WTC11 (cell line): ENCODE measurements at regions not wholly inside any gene's neighbourhood (a gene's known extent, or its start where the extent isn't known, plus 50 kb on each side); places are given as distances from the start of the nearest gene placed in this dataset.

ENCODE experiments used
- ATAC-seq: fragments of 200-7000 bp; cut with Tn5 transposase; 2 replicates; pipeline ENCODE4 v1.10.0; 2021; ENCODE audit warnings: mild to moderate bottlenecking, moderate library complexity
- CTCF ChIA-PET: fragments of 300-600 bp; sonication (Branson Sonifier 250); formaldehyde crosslinking; loops from one replicate; lab custom pipeline; 2021; ENCODE audit warnings: antibody characterized with exemption; lab: Charles Lee
- POLR2A ChIA-PET: fragments of 350-600 bp; sonication (Branson Sonifier 250); formaldehyde crosslinking; loops from one replicate; lab custom pipeline; 2021; ENCODE audit warnings: antibody characterized with exemption; lab: Charles Lee
- DNase-seq: peaks from one replicate; pipeline ENCODE4 v3.0.0; 2021; ENCODE audit warnings: low spot score
- H3K27ac Mint-ChIP-seq: 2 replicates; pipeline ENCODE4 v1.8.0; 2021; ENCODE audit warnings: mixed read lengths
- H3K27me3 Mint-ChIP-seq: 2 replicates; pipeline ENCODE4 v1.8.0; 2021; ENCODE audit warnings: low read depth, mild to moderate bottlenecking, moderate library complexity, mixed read lengths
- H3K36me3 Mint-ChIP-seq: 2 replicates; pipeline ENCODE4 v1.8.0; 2021; ENCODE audit warnings: mixed read lengths
- H3K4me1 Mint-ChIP-seq: 2 replicates; pipeline ENCODE4 v1.8.0; 2022; ENCODE audit warnings: mixed read lengths
- H3K4me3 Mint-ChIP-seq: 2 replicates; pipeline ENCODE4 v1.8.0; 2021; ENCODE audit warnings: mild to moderate bottlenecking, moderate library complexity, mixed read lengths
- H3K9me3 Mint-ChIP-seq: 2 replicates; pipeline ENCODE4 v1.8.0; 2021; ENCODE audit warnings: mixed read lengths
- AFF4 ChIP-seq: sonication (generic); formaldehyde crosslinking; IDR thresholded peaks from 2 replicates; pipeline ENCODE4 v1.8.1; 2023; ENCODE audit warnings: mild to moderate bottlenecking, missing genetic modification reagents, borderline replicate concordance
- AR ChIP-seq: fragments of 250-450 bp; sonication (Bioruptor Pico); IDR thresholded peaks from 2 replicates; pipeline ENCODE4 v1.9.0; 2021; ENCODE audit warnings: mild to moderate bottlenecking
- ATF6 ChIP-seq: sonication (generic); formaldehyde crosslinking; IDR thresholded peaks from 2 replicates; pipeline ENCODE4 v1.8.1; 2023; ENCODE audit warnings: mild to moderate bottlenecking, missing genetic modification reagents
- CREB1 ChIP-seq: sonication (generic); formaldehyde crosslinking; IDR thresholded peaks from 2 replicates; pipeline ENCODE4 v1.8.0; 2023; ENCODE audit warnings: mild to moderate bottlenecking, missing genetic modification reagents
- CREM ChIP-seq: sonication (generic); formaldehyde crosslinking; IDR thresholded peaks from 2 replicates; pipeline ENCODE4 v1.8.1; 2022; ENCODE audit warnings: mild to moderate bottlenecking, missing genetic modification reagents, moderate library complexity
- E2F1 ChIP-seq: sonication (generic); formaldehyde crosslinking; IDR thresholded peaks from 2 replicates; pipeline ENCODE4 v1.8.0; 2022; ENCODE audit warnings: mild to moderate bottlenecking, missing genetic modification reagents
- E2F5 ChIP-seq: sonication (generic); formaldehyde crosslinking; IDR thresholded peaks from 2 replicates; pipeline ENCODE4 v1.8.1; 2022; ENCODE audit warnings: mild to moderate bottlenecking, moderate library complexity, missing genetic modification reagents
- ESRRA ChIP-seq: sonication (generic); formaldehyde crosslinking; IDR thresholded peaks from 2 replicates; pipeline ENCODE4 v1.8.1; 2022; ENCODE audit warnings: mild to moderate bottlenecking, missing genetic modification reagents, borderline replicate concordance
- FOXJ3 ChIP-seq: sonication (generic); formaldehyde crosslinking; IDR thresholded peaks from 2 replicates; pipeline ENCODE4 v1.9.0; 2021; ENCODE audit warnings: missing genetic modification reagents, mild to moderate bottlenecking, borderline replicate concordance
- GABPB1 ChIP-seq: sonication (generic); formaldehyde crosslinking; IDR thresholded peaks from 2 replicates; pipeline ENCODE4 v1.8.1; 2023; ENCODE audit warnings: mild to moderate bottlenecking, missing genetic modification reagents
- GTF2I ChIP-seq: fragments of 250-450 bp; sonication (Bioruptor Pico); conservative IDR thresholded peaks from 2 replicates; pipeline ENCODE4 v1.4.0; 2021; ENCODE audit warnings: mild to moderate bottlenecking
- IRF2 ChIP-seq: sonication (generic); formaldehyde crosslinking; IDR thresholded peaks from 2 replicates; pipeline ENCODE4 v1.8.0; 2022; ENCODE audit warnings: low read depth, missing genetic modification reagents, borderline replicate concordance
- MAX ChIP-seq: sonication (generic); formaldehyde crosslinking; IDR thresholded peaks from 2 replicates; pipeline ENCODE4 v1.8.0; 2022; ENCODE audit warnings: mild to moderate bottlenecking, missing genetic modification reagents
- NR2C2 ChIP-seq: sonication (generic); formaldehyde crosslinking; IDR thresholded peaks from 2 replicates; pipeline ENCODE4 v1.8.0; 2022; ENCODE audit warnings: mild to moderate bottlenecking, missing genetic modification reagents
- PRRX2 ChIP-seq: fragments of 250-450 bp; sonication (Bioruptor Pico); IDR thresholded peaks from 2 replicates; pipeline ENCODE4 v1.8.0; 2021; ENCODE audit warnings: mild to moderate bottlenecking
- SMAD3 ChIP-seq: sonication (generic); formaldehyde crosslinking; IDR thresholded peaks from 2 replicates; pipeline ENCODE4 v1.8.0; 2022; ENCODE audit warnings: missing genetic modification reagents, mild to moderate bottlenecking, borderline replicate concordance
- TEAD4 ChIP-seq: sonication (generic); formaldehyde crosslinking; IDR thresholded peaks from 2 replicates; pipeline ENCODE4 v1.8.0; 2022; ENCODE audit warnings: mild to moderate bottlenecking, missing genetic modification reagents
- ZMAT4 ChIP-seq: fragments of 250-450 bp; sonication (Bioruptor Pico); IDR thresholded peaks from 2 replicates; pipeline ENCODE4 v1.9.0; 2021; ENCODE audit warnings: mild to moderate bottlenecking
- ZNF138 ChIP-seq: sonication (generic); formaldehyde crosslinking; conservative IDR thresholded peaks from 2 replicates; pipeline ENCODE4 v1.8.1; 2022; ENCODE audit warnings: mild to moderate bottlenecking, moderate library complexity, missing genetic modification reagents
- ZNF219 ChIP-seq: sonication (generic); formaldehyde crosslinking; IDR thresholded peaks from 2 replicates; pipeline ENCODE4 v1.8.0; 2023; ENCODE audit warnings: missing genetic modification reagents, mild to moderate bottlenecking, borderline replicate concordance
- ZNF317 ChIP-seq: sonication (generic); formaldehyde crosslinking; IDR thresholded peaks from 2 replicates; pipeline ENCODE4 v1.8.1; 2023; ENCODE audit warnings: low read depth, mild to moderate bottlenecking, moderate library complexity, missing genetic modification reagents, borderline replicate concordance
- ZSCAN18 ChIP-seq: fragments of 250-450 bp; sonication (Bioruptor Pico); IDR thresholded peaks from 2 replicates; pipeline ENCODE4 v2.1.2; 2022; ENCODE audit warnings: mild to moderate bottlenecking, moderate library complexity

- CTCF ChIA-PET: no interaction called here
- H3K27ac Mint-ChIP-seq: no peak overlapping the region
- POLR2A ChIA-PET: no interaction called here
- DNase-seq: no peak
- no peak for TF ChIP-seq GTF2I
- TF ChIP-seq NR2C2 (CRISPR knock-in tag): no peak
- TF ChIP-seq SMAD3 (CRISPR knock-in tag): no peak
- no peak for TF ChIP-seq AFF4 (CRISPR knock-in tag)
- TF ChIP-seq ZSCAN18 (CRISPR knock-in tag): no peak
- TF ChIP-seq CREM: no peak
- TF ChIP-seq ESRRA: no peak
- TF ChIP-seq E2F1 (CRISPR knock-in tag): no peak
- no peak for TF ChIP-seq ZNF317 (CRISPR knock-in tag)
- no peak for TF ChIP-seq AR (CRISPR knock-in tag)
- no peak for TF ChIP-seq MAX
- no peaks in the 10 kb centered on the region for H3K27me3 Mint-ChIP-seq
- H3K9me3 Mint-ChIP-seq: no peaks in the 10 kb centered on the region
- ATAC-seq: no peak
- peaks cover 13% of the 10 kb centered on the region for H3K4me1 Mint-ChIP-seq
- H3K36me3 Mint-ChIP-seq: no peaks in the 10 kb centered on the region
- H3K4me3 Mint-ChIP-seq: no peak overlapping the region
These were observed 140.0 kb upstream of the ATXN1 start for GRCh38 chr6:16901306-16901705.

- CTCF ChIA-PET: no interaction called here
- POLR2A ChIA-PET: no interaction called here
- H3K27ac Mint-ChIP-seq: no peak overlapping the region
- no peak for TF ChIP-seq ATF6
- TF ChIP-seq GABPB1 (CRISPR knock-in tag): no peak
- no peak for TF ChIP-seq FOXJ3
- no peak for TF ChIP-seq TEAD4 (CRISPR knock-in tag)
- TF ChIP-seq IRF2 (CRISPR knock-in tag): no peak
- no peak for TF ChIP-seq CREB1
- TF ChIP-seq ZMAT4: no peak
- TF ChIP-seq E2F5 (CRISPR knock-in tag): no peak
- no peak for TF ChIP-seq PRRX2 (CRISPR knock-in tag)
- no peak for TF ChIP-seq ZNF219 (CRISPR knock-in tag)
- no peak for TF ChIP-seq ZNF138 (CRISPR knock-in tag)
These were observed 137.6 kb upstream of the ATXN1 start for GRCh38 chr6:16898640-16899396.

More at GRCh38 chr6:16898640-16899396, 137.6 kb upstream of the ATXN1 start:
- DNase-seq (no peak), ATAC-seq (no peak)
- Mint-ChIP-seq H3K9me3 (peaks cover 4% of the 10 kb centered on the region), H3K27me3 (no peaks in the 10 kb centered on the region), H3K36me3 (no peaks in the 10 kb centered on the region), H3K4me3 (no peak overlapping the region), H3K4me1 (peaks cover 13% of the 10 kb centered on the region)
